Right atrium auricular region (tissue), 2 donors: ENCODE measurements at regions not wholly inside any gene's neighbourhood (a gene's known extent, or its start where the extent isn't known, plus 50 kb on each side); places are given as distances from the start of the nearest gene placed in this dataset.

Source experiments
- DNase-seq: peaks from one replicate; pipeline ENCODE4 v3.0.0-alpha.2; 2019; ENCODE audit warnings: low spot score
- H3K27ac ChIP-seq, 2 donors: fragments of 200-600 bp; sonication (generic); 1 replicate in 1 of 2; 2 replicates in 1 of 2; pipeline ENCODE4 v1.5.1; 2016 to 2019
- H3K27me3 ChIP-seq, 2 donors: fragments of 200-600 bp; sonication (generic); one replicate each; pipeline versions ENCODE4 v1.5.1 to v1.6.0; 2017 to 2019
- H3K36me3 ChIP-seq: fragments of 200-600 bp; sonication (generic); one replicate; pipeline ENCODE4 v1.5.1; 2016
- H3K4me1 ChIP-seq, 2 donors: fragments of 200-600 bp; sonication (generic); one replicate each; pipeline versions ENCODE4 v1.5.1 to v1.6.0; 2017 to 2019
- H3K4me3 ChIP-seq, 2 donors: fragments of 200-600 bp; sonication (generic); 1 replicate in 1 of 2; 2 replicates in 1 of 2; pipeline ENCODE4 v1.5.1; 2017 to 2019; ENCODE audit warnings: mild to moderate bottlenecking in 1 of 2, moderate library complexity in 1 of 2
- H3K9me3 ChIP-seq, 2 donors: fragments of 200-600 bp; sonication (generic); one replicate each; pipeline ENCODE4 v1.5.1; 2019
- TF ChIP-seq, protein P1 (sequence below), 2 donors: fragments of 200-600 bp; sonication (generic); IDR thresholded peaks; one replicate each; pipeline ENCODE4 v1.5.1; 2019; ENCODE audit warnings: antibody characterized with exemption in 2 of 2

GRCh38 chrX:149296092-149296491, 209.0 kb downstream of the IDS start:
- TF ChIP-seq, protein P1, sequence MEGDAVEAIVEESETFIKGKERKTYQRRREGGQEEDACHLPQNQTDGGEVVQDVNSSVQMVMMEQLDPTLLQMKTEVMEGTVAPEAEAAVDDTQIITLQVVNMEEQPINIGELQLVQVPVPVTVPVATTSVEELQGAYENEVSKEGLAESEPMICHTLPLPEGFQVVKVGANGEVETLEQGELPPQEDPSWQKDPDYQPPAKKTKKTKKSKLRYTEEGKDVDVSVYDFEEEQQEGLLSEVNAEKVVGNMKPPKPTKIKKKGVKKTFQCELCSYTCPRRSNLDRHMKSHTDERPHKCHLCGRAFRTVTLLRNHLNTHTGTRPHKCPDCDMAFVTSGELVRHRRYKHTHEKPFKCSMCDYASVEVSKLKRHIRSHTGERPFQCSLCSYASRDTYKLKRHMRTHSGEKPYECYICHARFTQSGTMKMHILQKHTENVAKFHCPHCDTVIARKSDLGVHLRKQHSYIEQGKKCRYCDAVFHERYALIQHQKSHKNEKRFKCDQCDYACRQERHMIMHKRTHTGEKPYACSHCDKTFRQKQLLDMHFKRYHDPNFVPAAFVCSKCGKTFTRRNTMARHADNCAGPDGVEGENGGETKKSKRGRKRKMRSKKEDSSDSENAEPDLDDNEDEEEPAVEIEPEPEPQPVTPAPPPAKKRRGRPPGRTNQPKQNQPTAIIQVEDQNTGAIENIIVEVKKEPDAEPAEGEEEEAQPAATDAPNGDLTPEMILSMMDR (IDR thresholded peaks at IDR 0.05), result no peak
- H3K27me3 ChIP-seq, result no peaks in the 10 kb centered on the region
- DNase-seq, result no peak
- H3K4me1 ChIP-seq, result no peaks in the 10 kb centered on the region
- no peaks in the 10 kb centered on the region for H3K9me3 ChIP-seq
- no peak overlapping the region for H3K4me3 ChIP-seq
- H3K27ac ChIP-seq, result no peak overlapping the region
- no peaks in the 10 kb centered on the region for H3K36me3 ChIP-seq

DNA sequence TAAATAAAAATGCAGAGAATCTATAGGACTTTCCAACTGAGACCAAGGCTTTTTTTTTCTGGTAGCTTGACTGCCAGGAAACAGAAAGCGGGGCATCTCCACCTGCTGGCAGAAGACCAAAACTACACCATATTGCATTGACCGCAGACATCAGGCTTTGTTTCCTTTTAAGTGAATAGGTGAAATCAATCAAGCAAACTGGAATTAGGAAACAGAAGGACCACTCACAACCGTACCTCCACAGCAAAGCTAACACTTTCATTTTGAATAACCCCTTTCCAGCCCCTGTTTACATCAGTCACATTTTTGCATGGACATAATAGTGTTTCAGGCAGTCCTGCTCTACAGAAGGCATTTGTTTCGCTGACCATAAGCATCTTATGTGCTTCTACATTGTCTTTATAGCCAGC, 218.2 kb downstream of the IDS start:
- no peaks in the 10 kb centered on the region for H3K4me1 ChIP-seq
- no peaks in the 10 kb centered on the region for H3K27me3 ChIP-seq
- no peak for DNase-seq
- H3K9me3 ChIP-seq, result no peaks in the 10 kb centered on the region
- no peak overlapping the region for H3K4me3 ChIP-seq
- no peak overlapping the region for H3K27ac ChIP-seq
- H3K36me3 ChIP-seq, result no peaks in the 10 kb centered on the region
- TF ChIP-seq, protein P1 (IDR thresholded peaks at IDR 0.05), result peak; percentile 40 to 70

DNA sequence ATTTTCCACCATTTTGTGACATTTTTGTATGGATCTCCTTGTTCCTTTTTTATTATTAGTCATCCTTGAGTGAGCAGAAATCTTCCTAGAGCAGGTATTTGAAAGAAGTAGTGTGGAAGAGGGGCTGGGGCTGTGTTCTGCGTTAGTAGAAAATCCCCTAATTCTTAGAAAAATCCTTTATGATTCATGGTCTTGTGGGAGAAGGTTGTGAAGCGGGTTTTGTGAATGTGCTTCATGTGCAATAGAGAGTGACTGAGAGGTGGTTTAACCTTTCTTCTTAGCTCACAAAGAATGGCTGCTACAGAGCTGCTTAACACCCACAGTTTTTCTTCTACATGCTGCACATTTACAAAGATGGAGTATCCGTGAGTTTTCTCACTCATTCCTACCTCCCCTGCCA, 220.5 kb downstream of the IDS start:
- no peaks in the 10 kb centered on the region for H3K9me3 ChIP-seq
- H3K27me3 ChIP-seq, result no peaks in the 10 kb centered on the region
- H3K36me3 ChIP-seq, result no peaks in the 10 kb centered on the region
- no peak overlapping the region for H3K4me3 ChIP-seq
- TF ChIP-seq, protein P1 (IDR thresholded peaks at IDR 0.05), result no peak
- no peaks in the 10 kb centered on the region for H3K4me1 ChIP-seq
- no peak for DNase-seq
- no peak overlapping the region for H3K27ac ChIP-seq

GRCh38 chrX:149283853-149284252, 221.3 kb downstream of the IDS start:
- H3K4me1 ChIP-seq, result no peaks in the 10 kb centered on the region
- no peaks in the 10 kb centered on the region for H3K9me3 ChIP-seq
- no peaks in the 10 kb centered on the region for H3K36me3 ChIP-seq
- no peak overlapping the region for H3K4me3 ChIP-seq
- TF ChIP-seq, protein P1 (IDR thresholded peaks at IDR 0.05), result no peak
- no peaks in the 10 kb centered on the region for H3K27me3 ChIP-seq
- H3K27ac ChIP-seq, result no peak overlapping the region
- no peak for DNase-seq

DNA sequence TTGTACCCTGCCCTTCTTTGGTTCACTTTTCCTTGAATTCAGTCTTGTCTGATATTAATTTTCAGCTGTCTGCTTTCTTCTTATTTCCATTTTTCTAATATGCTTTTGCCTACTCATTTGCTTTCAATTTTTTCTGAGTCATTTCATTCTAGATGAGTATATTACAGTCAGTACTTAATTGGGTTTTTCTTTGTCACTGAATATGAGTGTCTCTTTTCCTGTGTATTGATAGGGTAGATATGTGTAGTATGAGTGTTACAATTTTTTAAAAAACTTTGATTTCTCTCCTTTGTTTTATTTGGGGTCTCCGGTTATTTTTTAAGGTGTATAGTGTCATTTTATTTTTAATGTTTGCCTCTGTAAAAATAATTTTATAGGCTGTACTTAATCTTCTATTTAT, 222.2 kb downstream of the IDS start:
- H3K9me3 ChIP-seq, result no peaks in the 10 kb centered on the region
- no peaks in the 10 kb centered on the region for H3K4me1 ChIP-seq
- H3K27ac ChIP-seq, result no peak overlapping the region
- no peak overlapping the region for H3K4me3 ChIP-seq
- TF ChIP-seq, protein P1 (IDR thresholded peaks at IDR 0.05), result no peak
- no peaks in the 10 kb centered on the region for H3K27me3 ChIP-seq
- H3K36me3 ChIP-seq, result no peaks in the 10 kb centered on the region
- DNase-seq, result no peak

DNA sequence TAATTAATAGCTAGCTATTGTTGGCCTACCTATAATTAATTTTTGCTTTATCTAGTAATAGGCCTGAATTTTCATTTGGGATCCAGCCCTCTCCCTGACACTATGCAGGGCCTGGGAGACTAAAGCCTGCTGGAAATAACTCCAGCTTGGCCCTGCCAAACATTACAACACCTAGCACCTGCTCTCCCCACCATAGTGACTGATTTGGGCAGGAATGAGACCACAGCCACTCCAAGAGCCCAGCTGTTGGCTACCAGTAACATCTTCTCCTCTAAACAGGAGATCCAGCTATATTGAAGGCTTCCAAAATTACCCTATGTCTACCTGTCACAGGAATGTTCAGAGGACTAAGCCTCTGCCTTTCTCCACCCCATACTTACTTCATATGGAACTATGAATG, 225.1 kb downstream of the IDS start:
- no peak overlapping the region for H3K27ac ChIP-seq
- no peaks in the 10 kb centered on the region for H3K27me3 ChIP-seq
- H3K9me3 ChIP-seq, result no peaks in the 10 kb centered on the region
- H3K4me3 ChIP-seq, result no peak overlapping the region
- no peaks in the 10 kb centered on the region for H3K4me1 ChIP-seq
- DNase-seq, result no peak
- TF ChIP-seq, protein P1 (IDR thresholded peaks at IDR 0.05), result no peak
- no peaks in the 10 kb centered on the region for H3K36me3 ChIP-seq
